Occipital lobe (tissue), 1 donor: ENCODE measurements at regions not wholly inside any gene's neighbourhood (a gene's known extent, or its start where the extent isn't known, plus 50 kb on each side); places are given as distances from the start of the nearest gene placed in this dataset.
"Not testable (repeated sequence)": the region's sequence is repeated elsewhere in the genome, so short reads cannot be mapped to it uniquely, and the experiment has no call there.

Experiments used
- DNase-seq: peaks from one replicate; lab custom pipeline; 2025; lab: John Stamatoyannopoulos, UW

DNA sequence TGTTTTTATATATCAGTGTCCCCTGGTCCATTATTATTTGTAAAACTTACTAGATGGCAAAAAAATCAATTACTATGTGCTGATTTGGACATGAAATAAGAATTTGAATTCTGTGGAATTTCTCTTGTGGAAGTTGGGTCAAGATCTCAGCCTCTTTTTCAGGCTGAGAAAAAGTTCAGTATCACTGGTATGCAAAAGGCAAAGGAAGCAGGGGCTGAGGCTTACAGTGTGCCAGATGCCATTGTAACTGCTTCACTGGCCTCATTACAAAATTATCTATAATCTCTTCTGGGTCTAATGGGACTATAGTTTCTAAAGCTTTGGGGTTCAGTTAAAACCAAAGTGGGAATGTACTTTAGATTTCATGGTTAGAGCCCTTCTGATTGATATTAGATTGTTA is 125.9 kb upstream of the SLC7A14 start:
- no peak for DNase-seq

- DNase-seq, result no peak
Measured at GRCh38 chr3:170709046-170709445, 123.2 kb upstream of the SLC7A14 start.

- DNase-seq, result no peak
Measured at GRCh38 chr3:170707899-170708298, 122.0 kb upstream of the SLC7A14 start.

DNA sequence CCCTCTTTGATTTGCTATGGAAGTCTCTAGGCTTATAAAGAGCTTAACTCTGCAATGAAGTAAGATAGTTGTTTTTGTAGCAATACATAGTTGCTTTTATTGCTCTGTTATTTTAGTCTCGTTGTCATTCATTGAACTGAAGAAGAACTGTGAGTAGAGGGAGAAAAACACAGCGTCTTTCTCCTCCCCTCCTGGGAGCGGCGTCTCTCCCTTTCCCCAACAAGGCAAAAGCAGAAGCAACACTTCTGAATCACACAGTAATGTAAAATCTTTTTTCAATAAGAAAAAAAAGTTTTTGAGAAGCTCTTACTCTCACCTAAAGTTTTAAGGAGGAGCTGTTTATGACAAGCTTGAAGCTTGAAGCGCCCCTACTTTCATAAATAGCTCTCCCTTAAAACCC is 119.3 kb upstream of the SLC7A14 start:
- no peak for DNase-seq

DNA sequence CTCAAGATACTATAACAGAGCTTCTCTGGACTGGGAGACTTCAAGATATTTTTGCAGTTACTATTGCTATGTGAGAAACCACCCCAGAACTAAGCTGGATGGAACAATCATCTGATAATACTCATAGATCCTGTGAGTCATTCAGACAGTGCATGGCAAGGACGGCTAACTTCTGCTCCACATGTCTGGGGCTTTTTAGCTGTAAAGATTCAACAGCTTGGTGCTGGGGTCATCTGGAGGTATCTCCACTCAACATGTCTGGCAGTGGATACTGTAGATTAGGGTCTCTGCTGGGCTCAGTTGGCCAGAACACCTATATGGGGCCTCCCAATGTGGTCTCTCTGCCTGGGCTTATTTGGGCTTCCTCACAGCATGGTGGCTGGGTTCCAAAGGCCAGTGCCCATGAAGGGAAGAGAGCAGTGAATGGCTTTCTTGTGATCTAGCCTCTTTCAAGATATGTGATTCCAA is 117.3 kb upstream of the SLC7A14 start:
- no peak for DNase-seq

- DNase-seq, result no peak
Measured at GRCh38 chr3:170701696-170702678, 116.1 kb upstream of the SLC7A14 start.

DNA sequence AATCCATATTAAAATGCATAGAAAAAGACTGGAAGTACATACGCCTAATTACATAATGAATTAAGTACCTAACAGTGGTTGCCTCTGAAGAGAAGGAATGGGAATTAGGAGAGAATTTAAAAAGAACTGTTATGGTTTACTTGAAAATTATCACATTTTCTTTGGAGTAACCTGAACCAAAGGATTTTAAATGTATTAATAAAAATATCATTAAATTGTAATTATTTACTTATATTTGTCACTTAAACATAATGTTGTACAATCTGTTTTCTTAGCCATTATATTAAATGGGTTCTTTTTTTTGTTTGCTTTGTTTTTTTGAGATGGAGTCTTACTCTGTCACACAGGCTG is 114.2 kb upstream of the SLC7A14 start:
- DNase-seq, result no peak

GRCh38 chr3:170699158-170700053 is 113.5 kb upstream of the SLC7A14 start:
- no peak for DNase-seq

DNA sequence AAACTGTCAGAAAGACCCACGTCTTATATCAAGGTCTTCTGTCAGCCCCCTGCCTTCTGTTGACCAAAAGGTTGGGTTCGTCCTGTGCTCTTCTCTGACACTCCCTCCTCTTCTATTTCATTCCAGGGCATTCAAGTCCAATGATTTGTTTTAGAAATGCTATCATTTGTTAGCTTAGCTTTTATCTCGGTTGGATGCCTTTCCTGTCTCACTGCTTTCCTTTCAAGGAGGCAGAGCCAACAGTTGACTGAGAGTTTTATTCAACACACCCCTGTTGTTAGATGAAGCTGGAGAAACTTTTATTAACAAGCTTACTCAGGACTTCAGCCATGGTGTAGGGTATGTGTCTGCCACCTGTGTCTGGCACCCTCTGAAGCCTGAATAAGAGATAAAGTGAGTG is 112.0 kb upstream of the SLC7A14 start:
- no peak for DNase-seq

GRCh38 chr3:170697131-170697530 is 111.3 kb upstream of the SLC7A14 start:
- no peak for DNase-seq

DNA sequence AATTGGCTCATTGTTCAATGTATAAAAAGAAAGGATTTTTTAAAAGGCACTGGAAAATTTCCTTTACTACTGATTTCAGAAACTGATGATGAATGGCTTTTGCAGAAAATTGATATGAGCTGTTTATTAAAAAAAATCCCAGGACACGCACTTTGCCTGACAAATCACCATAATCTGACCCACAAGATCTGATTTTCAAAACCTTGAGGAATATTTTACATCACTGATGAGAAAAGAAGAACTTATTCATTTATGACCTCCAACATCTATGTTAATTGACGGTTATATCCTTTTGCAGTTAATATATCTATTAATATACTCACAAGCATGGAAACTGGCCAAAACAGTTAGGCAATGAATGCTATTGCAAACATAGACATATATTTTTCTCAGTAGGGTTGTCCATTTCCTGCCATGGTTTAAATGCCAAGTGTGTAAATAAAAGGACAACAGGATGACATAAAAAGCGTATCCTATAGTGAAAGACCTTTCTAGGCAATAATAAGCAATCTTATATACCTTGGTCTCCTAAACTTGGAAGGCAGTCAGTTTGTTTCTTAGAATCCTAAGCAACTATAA is 109.7 kb upstream of the SLC7A14 start:
- no peak for DNase-seq

GRCh38 chr3:170692720-170693119 is 106.8 kb upstream of the SLC7A14 start:
- no peak for DNase-seq

GRCh38 chr3:170690661-170690981 is 104.7 kb upstream of the SLC7A14 start:
- DNase-seq, result no peak

DNA sequence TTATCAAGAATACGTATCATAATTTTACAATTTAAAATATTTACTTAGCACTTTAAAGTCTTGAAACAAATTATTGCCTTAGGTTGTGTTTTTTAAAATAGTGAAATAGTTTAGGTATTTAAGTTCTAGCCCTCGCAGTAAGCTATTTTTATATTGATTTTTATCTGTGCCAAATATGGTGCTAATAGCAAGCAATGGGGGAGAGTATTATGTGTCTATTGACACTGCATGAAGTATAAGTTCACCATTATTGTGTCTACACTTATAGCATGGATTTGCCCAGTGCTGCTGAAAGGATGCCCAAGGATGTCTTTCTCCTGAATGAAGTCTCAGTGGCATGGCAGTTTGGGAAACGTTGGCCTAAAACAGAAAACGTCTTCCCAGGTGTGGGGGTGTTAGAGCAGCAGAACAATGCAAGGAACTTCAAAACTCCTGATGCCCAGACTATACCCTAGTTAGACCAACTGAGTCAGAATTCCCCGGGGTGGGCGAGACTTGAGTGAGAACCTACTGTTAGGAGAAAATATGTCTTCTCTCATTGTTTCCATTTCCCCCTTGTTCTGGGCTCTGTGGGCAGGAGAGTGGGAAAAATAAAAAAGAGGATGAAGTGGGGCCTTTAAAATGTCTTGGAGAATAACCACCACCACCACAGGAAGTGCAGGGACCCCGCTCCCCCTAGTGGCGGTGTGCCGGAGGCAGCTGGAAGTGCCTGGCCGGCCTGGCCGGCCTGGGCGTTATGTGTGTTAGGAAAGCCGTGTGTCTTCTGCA is 104.2 kb upstream of the SLC7A14 start:
- DNase-seq, result peak; percentile 43

- no peak for DNase-seq
Measured at GRCh38 chr3:170689296-170689829, 103.5 kb upstream of the SLC7A14 start.

DNA sequence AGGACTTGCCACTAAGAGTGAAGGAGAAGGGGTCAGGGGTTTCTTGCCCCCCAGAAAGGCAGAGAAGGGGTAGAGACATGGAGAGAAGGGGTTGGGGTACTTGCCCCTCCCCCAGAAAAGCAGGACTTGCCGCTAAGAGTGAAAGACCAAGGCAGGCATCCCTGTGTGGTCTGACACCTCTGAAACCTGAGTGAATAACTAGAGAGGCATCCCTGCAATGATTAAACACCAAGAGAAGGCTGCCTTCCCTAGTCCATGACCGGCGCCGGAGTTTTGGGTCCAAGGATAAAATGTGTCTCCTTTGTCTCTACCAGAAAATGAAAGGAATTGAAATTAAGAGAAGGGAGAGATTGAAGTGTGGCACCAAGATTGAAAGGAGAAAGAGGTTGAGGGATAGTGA is 102.3 kb upstream of the SLC7A14 start:
- not testable (repeated sequence) for DNase-seq

DNA sequence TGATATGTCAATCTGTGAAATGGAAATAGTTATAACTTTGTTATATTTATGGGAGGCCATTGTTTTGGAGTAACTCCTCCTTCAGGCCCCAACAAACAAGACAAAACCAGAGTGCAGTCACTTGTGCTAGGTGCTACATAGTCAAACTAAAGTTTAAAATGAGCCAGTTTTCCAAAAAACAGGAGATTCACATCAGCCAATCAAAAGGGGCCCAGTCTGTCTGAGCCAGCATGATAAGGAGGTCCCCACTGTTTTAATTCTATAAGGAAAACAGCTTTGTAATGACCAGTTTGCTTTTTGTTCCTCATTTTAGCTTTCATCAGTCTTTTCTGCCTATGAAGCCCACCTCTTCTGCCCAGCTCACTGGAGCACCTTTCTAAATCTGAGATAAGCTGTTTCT is 94.7 kb upstream of the SLC7A14 start:
- no peak for DNase-seq

DNA sequence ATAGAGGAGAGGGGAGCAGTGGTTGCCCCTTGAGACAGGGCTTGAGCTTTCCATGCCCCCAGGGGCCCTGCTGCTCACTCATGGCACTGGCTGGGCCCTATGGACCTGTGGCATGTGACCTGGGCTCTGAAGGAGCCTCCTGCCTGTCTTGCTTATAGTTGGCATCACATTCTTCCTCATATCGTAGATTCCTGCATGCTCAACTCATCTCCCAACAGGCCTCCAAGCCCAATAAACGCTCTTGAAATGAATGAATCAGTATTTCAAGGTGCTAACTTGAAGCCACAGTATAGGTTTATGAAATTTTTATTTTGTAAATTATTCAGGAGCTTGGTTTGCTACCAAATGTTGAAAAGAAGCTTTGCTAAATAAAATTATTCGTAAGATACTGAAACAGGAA is 93.3 kb upstream of the SLC7A14 start:
- DNase-seq, result no peak

GRCh38 chr3:170670504-170670903 is 84.6 kb upstream of the SLC7A14 start:
- DNase-seq, result no peak

DNA sequence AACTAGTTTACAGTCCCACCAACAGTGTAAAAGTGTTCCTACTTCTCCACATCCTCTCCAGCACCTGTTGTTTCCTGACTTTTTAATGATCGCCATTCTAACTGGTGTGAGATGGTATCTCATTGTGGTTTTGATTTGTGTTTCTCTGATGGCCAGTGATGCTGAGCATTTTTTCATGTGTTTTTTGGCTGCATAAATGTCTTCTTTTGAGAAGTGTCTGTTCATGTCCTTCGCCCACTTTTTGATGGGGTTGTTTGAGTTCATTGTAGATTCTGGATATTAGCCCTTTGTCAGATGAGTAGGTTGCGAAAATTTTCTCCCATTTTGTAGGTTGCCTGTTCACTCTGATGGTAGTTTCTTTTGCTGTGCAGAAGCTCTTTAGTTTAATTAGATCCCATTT is 77.1 kb upstream of the SLC7A14 start:
- DNase-seq, result not testable (repeated sequence)

GRCh38 chr3:170660139-170660538 is 74.3 kb upstream of the SLC7A14 start:
- DNase-seq, result no peak
